KMS-11 (cell line): ENCODE measurements at regions not wholly inside any gene's neighbourhood (a gene's known extent, or its start where the extent isn't known, plus 50 kb on each side); places are given as distances from the start of the nearest gene placed in this dataset.

Source experiments
- H2AFZ ChIP-seq: fragments of 200-600 bp; sonication (generic); 2 replicates; pipeline ENCODE4 v1.6.1; 2016; ENCODE audit warnings: antibody characterized with exemption, mixed run types, low read depth
- H3K27ac ChIP-seq: fragments of 200-600 bp; sonication (generic); 2 replicates; pipeline ENCODE4 v1.6.1; 2016; ENCODE audit warnings: mild to moderate bottlenecking, mixed run types
- H3K27me3 ChIP-seq: fragments of 200-600 bp; sonication (generic); 2 replicates; pipeline ENCODE4 v1.6.1; 2017; ENCODE audit warnings: mild to moderate bottlenecking, low read depth, mixed run types, moderate library complexity; ENCODE audit not compliant: insufficient read depth
- H3K36me3 ChIP-seq: fragments of 200-600 bp; sonication (generic); 2 replicates; pipeline ENCODE4 v1.6.1; 2017; ENCODE audit warnings: mild to moderate bottlenecking, mixed run types; ENCODE audit not compliant: insufficient read depth
- H3K4me1 ChIP-seq: fragments of 200-600 bp; sonication (generic); 2 replicates; pipeline ENCODE4 v1.6.1; 2016; ENCODE audit warnings: mild to moderate bottlenecking, low read depth, mixed run types; ENCODE audit not compliant: poor library complexity, severe bottlenecking
- H3K4me2 ChIP-seq: fragments of 200-600 bp; sonication (generic); 2 replicates; pipeline ENCODE4 v1.7.0; 2016; ENCODE audit warnings: mild to moderate bottlenecking, mixed run types
- H3K4me3 ChIP-seq: fragments of 200-600 bp; sonication (generic); IDR thresholded peaks from 2 replicates; pipeline ENCODE4 v1.6.1; 2017; ENCODE audit warnings: low read depth, low read length, mixed read lengths; ENCODE audit not compliant: insufficient read depth
- H3K79me2 ChIP-seq: fragments of 200-600 bp; sonication (generic); 2 replicates; pipeline ENCODE4 v1.6.1; 2016; ENCODE audit warnings: low read depth, mixed run types; ENCODE audit not compliant: insufficient read depth
- H3K9ac ChIP-seq: fragments of 200-600 bp; sonication (generic); 2 replicates; pipeline ENCODE4 v1.6.1; 2016; ENCODE audit warnings: mild to moderate bottlenecking, mixed run types
- H4K20me1 ChIP-seq: fragments of 200-600 bp; sonication (generic); 2 replicates; pipeline ENCODE4 v1.6.1; 2016; ENCODE audit warnings: mild to moderate bottlenecking, mixed run types; ENCODE audit not compliant: insufficient read depth
- CTCF ChIP-seq: fragments of 200-600 bp; sonication (generic); conservative IDR thresholded peaks from 2 replicates; pipeline ENCODE4 v1.6.1; 2017; ENCODE audit warnings: low read depth, mild to moderate bottlenecking, antibody characterized with exemption, low read length, moderate library complexity, mixed read lengths

DNA sequence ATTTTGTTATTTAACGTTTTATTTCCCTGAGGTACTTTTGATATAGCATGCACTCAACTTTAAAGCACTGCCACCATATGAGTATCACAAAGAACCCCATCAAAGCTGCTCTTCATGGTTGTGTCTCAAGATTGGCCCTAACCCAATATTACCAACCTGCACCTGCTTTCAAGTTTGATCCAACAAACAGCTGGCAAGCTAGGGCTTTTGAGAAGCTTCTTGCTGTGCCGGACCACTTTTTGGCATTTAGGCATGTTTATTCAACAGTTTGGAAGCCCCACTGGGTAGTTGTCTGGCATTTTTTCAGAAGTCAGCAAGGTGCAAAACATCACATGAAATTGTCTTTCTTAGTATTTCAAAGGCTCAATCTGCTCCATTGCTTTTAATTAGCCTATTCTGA, 137.2 kb upstream of the PLEKHA5 start:
- no peak overlapping the region for H3K27ac ChIP-seq
- TF ChIP-seq CTCF = no peak

DNA sequence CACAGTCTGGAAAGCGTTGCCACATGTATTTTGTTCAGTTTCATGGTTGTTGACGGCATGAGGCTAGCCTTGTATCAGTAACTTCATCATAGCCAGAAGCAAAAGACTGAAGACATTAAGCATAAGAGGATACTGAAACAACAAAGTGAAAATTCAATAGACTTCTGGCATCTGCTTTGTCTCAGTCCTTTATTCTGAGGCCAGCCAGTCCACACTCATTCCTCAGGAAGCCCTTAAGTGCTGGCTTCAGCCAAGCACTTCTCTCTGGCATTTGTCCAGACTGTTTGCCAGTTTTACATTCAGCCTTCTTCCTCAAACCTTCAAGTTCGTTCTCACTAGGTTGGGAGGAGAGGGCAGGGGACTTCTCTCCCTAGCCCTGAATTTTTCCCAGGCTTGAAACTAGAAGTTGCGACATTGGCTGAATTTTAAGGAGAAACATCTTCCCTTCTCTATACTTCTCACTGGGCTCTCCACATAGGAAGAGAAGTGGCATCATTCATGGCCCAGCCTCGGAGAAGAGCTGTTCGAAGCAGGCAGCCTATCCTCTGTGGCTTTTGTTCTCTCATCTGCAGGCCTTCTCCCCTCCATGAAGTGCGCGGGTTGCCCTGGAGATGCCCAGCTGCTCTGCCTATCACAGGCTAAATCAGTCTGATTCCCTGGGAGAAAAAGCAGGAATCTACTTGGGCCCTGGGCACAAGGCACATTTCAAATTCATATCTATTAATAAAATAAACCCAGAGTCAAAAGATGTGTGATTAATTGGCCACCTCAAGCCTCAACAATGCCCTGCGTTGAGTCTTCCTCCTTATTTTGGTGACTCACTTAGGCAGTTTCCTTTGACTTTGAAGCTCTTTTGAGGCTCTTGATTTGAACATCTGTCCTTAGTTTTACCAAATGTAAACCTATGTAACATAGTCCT, 130.9 kb upstream of the PLEKHA5 start:
- H3K79me2 ChIP-seq = no peaks in the 10 kb centered on the region
- no peaks in the 10 kb centered on the region for H3K36me3 ChIP-seq
- no peaks in the 10 kb centered on the region for H3K4me1 ChIP-seq
- H3K27me3 ChIP-seq = no peaks in the 10 kb centered on the region
- no peak overlapping the region for H3K27ac ChIP-seq
- no peak overlapping the region for H3K4me3 ChIP-seq
- TF ChIP-seq CTCF = no peak
- no peak overlapping the region for H3K4me2 ChIP-seq
- H2AFZ ChIP-seq = no peak overlapping the region
- H4K20me1 ChIP-seq = no peaks in the 10 kb centered on the region
- H3K9ac ChIP-seq = no peak overlapping the region

More for the DNA sequence above, 137.2 kb upstream of the PLEKHA5 start:
- H3K4me2 ChIP-seq = no peak overlapping the region
- H3K4me1 ChIP-seq = no peaks in the 10 kb centered on the region
- no peak overlapping the region for H3K9ac ChIP-seq
- H3K79me2 ChIP-seq = no peaks in the 10 kb centered on the region
- no peak overlapping the region for H2AFZ ChIP-seq
- H4K20me1 ChIP-seq = no peaks in the 10 kb centered on the region
- no peaks in the 10 kb centered on the region for H3K27me3 ChIP-seq
- H3K4me3 ChIP-seq = no peak overlapping the region
- H3K36me3 ChIP-seq = no peaks in the 10 kb centered on the region

DNA sequence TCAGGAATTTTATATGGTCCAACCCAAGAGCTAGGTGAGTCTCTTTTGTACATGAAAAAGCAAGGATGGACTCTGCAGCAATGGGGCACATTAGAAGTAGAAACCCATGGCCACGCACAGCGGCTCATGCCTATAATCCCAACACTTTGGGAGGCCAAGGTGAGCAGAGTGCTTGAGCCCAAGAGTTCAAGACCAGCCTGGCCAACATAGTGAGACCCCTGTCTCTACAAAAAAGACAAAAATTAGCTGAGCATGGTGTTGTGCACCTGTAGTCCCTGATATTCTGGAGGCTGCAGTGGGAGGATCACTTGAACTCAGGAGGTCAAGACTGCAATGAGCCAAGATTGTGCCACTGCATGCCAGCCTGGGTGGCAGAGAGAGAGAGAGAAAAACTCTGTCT, 128.7 kb upstream of the PLEKHA5 start:
- H3K79me2 ChIP-seq = no peaks in the 10 kb centered on the region
- no peak overlapping the region for H3K27ac ChIP-seq
- H3K4me2 ChIP-seq = no peak overlapping the region
- no peak overlapping the region for H3K4me3 ChIP-seq
- no peaks in the 10 kb centered on the region for H3K4me1 ChIP-seq
- H3K9ac ChIP-seq = no peak overlapping the region
- TF ChIP-seq CTCF = no peak
- H3K27me3 ChIP-seq = no peaks in the 10 kb centered on the region
- no peaks in the 10 kb centered on the region for H3K36me3 ChIP-seq
- H4K20me1 ChIP-seq = no peaks in the 10 kb centered on the region
- no peak overlapping the region for H2AFZ ChIP-seq

- H4K20me1 ChIP-seq = no peaks in the 10 kb centered on the region
- H3K27me3 ChIP-seq = no peaks in the 10 kb centered on the region
- no peak overlapping the region for H3K9ac ChIP-seq
- H3K4me2 ChIP-seq = no peak overlapping the region
- no peak overlapping the region for H2AFZ ChIP-seq
- TF ChIP-seq CTCF = no peak
- no peak overlapping the region for H3K4me3 ChIP-seq
- H3K4me1 ChIP-seq = no peaks in the 10 kb centered on the region
- no peaks in the 10 kb centered on the region for H3K79me2 ChIP-seq
- H3K27ac ChIP-seq = no peak overlapping the region
- H3K36me3 ChIP-seq = no peaks in the 10 kb centered on the region
Measured at GRCh38 chr12:19002216-19002615, 127.3 kb upstream of the PLEKHA5 start.
